Right cardiac atrium (tissue), 5 donors: ENCODE measurements at regions not wholly inside any gene's neighbourhood (a gene's known extent, or its start where the extent isn't known, plus 50 kb on each side); places are given as distances from the start of the nearest gene placed in this dataset.
A peak's percentile ranks its signal among the peaks of the same experiment; 100 is the strongest.
"Not testable (repeated sequence)": the region's sequence is repeated elsewhere in the genome, so short reads cannot be mapped to it uniquely, and the experiment has no call there.

Source experiments
- ATAC-seq, 2 donors: fragments of 200-7000 bp; cut with Tn5 transposase; one replicate each; pipeline versions ENCODE4 v1.8.0 to v1.9.1; 2020; ENCODE audit warnings: moderate library complexity in 2 of 2, mild to moderate bottlenecking in 1 of 2
- DNase-seq, 3 donors: peaks; one replicate each; pipeline ENCODE4 v3.0.0-alpha.2; 2020
- H3K27ac ChIP-seq: one replicate; pipeline ENCODE4 v1.5.1; 2013; ENCODE audit warnings: mild to moderate bottlenecking, low read length, control low read depth, moderate library complexity
- H3K27me3 ChIP-seq: one replicate; pipeline ENCODE4 v1.6.1; 2013; ENCODE audit not compliant: control insufficient read depth, insufficient read depth
- H3K4me1 ChIP-seq: one replicate; pipeline ENCODE4 v1.6.1; 2013; ENCODE audit warnings: low read length; ENCODE audit not compliant: control insufficient read depth, insufficient read depth
- H3K4me3 ChIP-seq: one replicate; pipeline ENCODE4 v1.5.1; 2013; ENCODE audit warnings: low read length, control low read depth
- H3K9me3 ChIP-seq: one replicate; pipeline ENCODE4 v1.6.1; 2013; ENCODE audit warnings: low read length; ENCODE audit not compliant: control insufficient read depth
- WGBS: extraction: QIAGEN DNeasy Blood & Tissue Kit; methylation state at CpG from one replicate; pipeline ENCODE4 v1.1.7; 2013; 5-methylcytosine and 5-hydroxymethylcytosine counted together
- intact Hi-C, 4 donors: fragments of 100-400 bp; cut with DNase I; formaldehyde crosslinking; loops; one replicate each; pipeline versions ENCODE4 v1.11.0 to v1.14.0; 2022 to 2023
- donor health status: healthy with polysubstance abuse.
- donor health status: DM: no; HTN: yes; CAD: no.
- donor health status: DM: no; HTN: no; CAD: no.
- donor health status: DM: no; HTN: yes; CAD: no; lungs with severe emphysema.
- donor health status: DM: yes; HTN: yes; CAD: no.

- ATAC-seq: no peak
- 40% methylated on average over 2 of the region's 2 CpGs for WGBS
- Histone ChIP-seq H3K27me3 (no peaks in the 10 kb centered on the region), H3K9me3 (no peaks in the 10 kb centered on the region), H3K4me3 (no peak overlapping the region), H3K4me1 (no peaks in the 10 kb centered on the region), H3K27ac (no peak overlapping the region)
- DNase-seq: no peak
- intact Hi-C loops: no loop called here
Measured at GRCh38 chr12:25876383-25877045, 82.0 kb upstream of the RASSF8 start.

GRCh38 chr12:25877446-25877845, 81.0 kb upstream of the RASSF8 start:
- no peak overlapping the region for H3K27ac ChIP-seq
- WGBS: 97% methylated on average over 1 of the region's 1 CpG
- intact Hi-C loops: no loop called here

GRCh38 chr12:25882266-25882665, 76.2 kb upstream of the RASSF8 start:
- Histone ChIP-seq H3K4me1 (no peaks in the 10 kb centered on the region), H3K9me3 (no peaks in the 10 kb centered on the region), H3K27ac (no peak overlapping the region), H3K4me3 (no peak overlapping the region), H3K27me3 (no peaks in the 10 kb centered on the region)
- 80% methylated on average over 1 of the region's 1 CpG for WGBS
- no peak for ATAC-seq
- DNase-seq: no peak
- intact Hi-C loops: no loop called here

More at GRCh38 chr12:25877446-25877845, 81.0 kb upstream of the RASSF8 start:
- Histone ChIP-seq H3K9me3 (no peaks in the 10 kb centered on the region), H3K4me1 (no peaks in the 10 kb centered on the region), H3K4me3 (no peak overlapping the region), H3K27me3 (no peaks in the 10 kb centered on the region)
- DNase-seq: no peak
- no peak for ATAC-seq

- Histone ChIP-seq H3K4me3 (no peak overlapping the region), H3K4me1 (no peaks in the 10 kb centered on the region), H3K9me3 (no peaks in the 10 kb centered on the region), H3K27me3 (no peaks in the 10 kb centered on the region), H3K27ac (no peak overlapping the region)
- DNase-seq (no peak), ATAC-seq (peak; percentile 57 to 70)
- intact Hi-C loops: no loop called here
- WGBS: 50% methylated on average over 10 of the region's 10 CpGs
Measured at GRCh38 chr12:25883026-25883916, 75.2 kb upstream of the RASSF8 start.

- intact Hi-C loops: no loop called here
- WGBS: 94% methylated on average over 36 of the region's 36 CpGs
- no peaks in the 10 kb centered on the region for H3K9me3 ChIP-seq
Measured at GRCh38 chr12:25884024-25884919, 74.2 kb upstream of the RASSF8 start.

GRCh38 chr12:25884920-25885234, 73.6 kb upstream of the RASSF8 start:
- Histone ChIP-seq H3K4me3 (no peak overlapping the region), H3K9me3 (no peaks in the 10 kb centered on the region), H3K27me3 (no peaks in the 10 kb centered on the region), H3K4me1 (no peaks in the 10 kb centered on the region), H3K27ac (no peak overlapping the region)
- ATAC-seq (peak in 1 of 2 donors; percentile 38), DNase-seq (no peak)
- WGBS: 78% methylated on average over 9 of the region's 9 CpGs
- intact Hi-C loops: no loop called here

More at GRCh38 chr12:25884024-25884919, 74.2 kb upstream of the RASSF8 start:
- ATAC-seq (peak; percentile 43 to 44), DNase-seq (no peak)
- Histone ChIP-seq H3K4me3 (no peak overlapping the region), H3K4me1 (no peaks in the 10 kb centered on the region), H3K27ac (no peak overlapping the region), H3K27me3 (no peaks in the 10 kb centered on the region)

- Histone ChIP-seq H3K4me3 (no peak overlapping the region), H3K9me3 (no peaks in the 10 kb centered on the region), H3K27me3 (no peaks in the 10 kb centered on the region), H3K27ac (no peak overlapping the region), H3K4me1 (no peaks in the 10 kb centered on the region)
- no peak for DNase-seq
- ATAC-seq: no peak
- intact Hi-C loops: no loop called here
Measured at GRCh38 chr12:25886396-25886795, 72.1 kb upstream of the RASSF8 start.

- H3K9me3 ChIP-seq: no peaks in the 10 kb centered on the region
- no peak for DNase-seq
- no peak overlapping the region for H3K27ac ChIP-seq
- WGBS: 77% methylated on average over 3 of the region's 3 CpGs
- no peak for ATAC-seq
- no peaks in the 10 kb centered on the region for H3K27me3 ChIP-seq
- no peak overlapping the region for H3K4me3 ChIP-seq
- H3K4me1 ChIP-seq: no peaks in the 10 kb centered on the region
- intact Hi-C loops: no loop called here
Measured at GRCh38 chr12:25887367-25887766, 71.1 kb upstream of the RASSF8 start.

- intact Hi-C loops: no loop called here
- Histone ChIP-seq H3K27ac (no peak overlapping the region), H3K4me1 (no peaks in the 10 kb centered on the region), H3K9me3 (no peaks in the 10 kb centered on the region), H3K27me3 (no peaks in the 10 kb centered on the region), H3K4me3 (no peak overlapping the region)
- no peak for ATAC-seq
- WGBS: 60% methylated on average over 6 of the region's 6 CpGs
- no peak for DNase-seq
Measured at GRCh38 chr12:25889185-25889584, 69.3 kb upstream of the RASSF8 start.

GRCh38 chr12:25891095-25891494, 67.4 kb upstream of the RASSF8 start:
- H3K27ac ChIP-seq, H3K9me3 ChIP-seq, H3K27me3 ChIP-seq, intact Hi-C loops, DNase-seq, ATAC-seq, H3K4me1 ChIP-seq, H3K4me3 ChIP-seq: not testable (repeated sequence)
- WGBS: 89% methylated on average over 6 of the region's 6 CpGs

GRCh38 chr12:25894759-25895158, 63.7 kb upstream of the RASSF8 start:
- Histone ChIP-seq H3K9me3 (peaks cover 2% of the 10 kb centered on the region), H3K27ac (no peak overlapping the region), H3K4me1 (no peaks in the 10 kb centered on the region), H3K4me3 (no peak overlapping the region), H3K27me3 (no peaks in the 10 kb centered on the region)
- ATAC-seq (no peak), DNase-seq (no peak)
- 73% methylated on average over 3 of the region's 3 CpGs for WGBS
- intact Hi-C loops: no loop called here
